ENCODE measurements at regions not wholly inside any gene's neighbourhood (a gene's known extent, or its start where the extent isn't known, plus 50 kb on each side); places are given as distances from the start of the nearest gene placed in this dataset.

GRCh38 chr15:87628311-87628710 lies 628.2 kb downstream of the NTRK3 start:
- no peak for DNase-seq

- DNase-seq, result no peak
Observed at GRCh38 chr15:87626860-87627259, 629.7 kb downstream of the NTRK3 start.

- no peak for DNase-seq
Observed at GRCh38 chr15:87623832-87624231, 632.7 kb downstream of the NTRK3 start.

GRCh38 chr15:87620393-87620792 lies 636.1 kb downstream of the NTRK3 start:
- DNase-seq, result no peak

- DNase-seq, result no peak
Observed at GRCh38 chr15:87619161-87619960, 637.2 kb downstream of the NTRK3 start.

- no peak for DNase-seq
Observed at GRCh38 chr15:87618203-87618725, 638.3 kb downstream of the NTRK3 start.

GRCh38 chr15:87614704-87615103 lies 641.8 kb downstream of the NTRK3 start:
- DNase-seq, result no peak

GRCh38 chr15:87610366-87610765 lies 646.2 kb downstream of the NTRK3 start:
- DNase-seq, result no peak

GRCh38 chr15:87609894-87610293 lies 646.6 kb downstream of the NTRK3 start:
- no peak for DNase-seq

- DNase-seq, result no peak
Observed at GRCh38 chr15:87609474-87609873, 647.1 kb downstream of the NTRK3 start.

- no peak for DNase-seq
Observed at GRCh38 chr15:87608238-87609028, 648.1 kb downstream of the NTRK3 start.

- DNase-seq, result no peak
Observed at GRCh38 chr15:87606971-87607370, 649.6 kb downstream of the NTRK3 start.

GRCh38 chr15:87604857-87605446 lies 651.6 kb downstream of the NTRK3 start:
- no peak for DNase-seq

- no peak for DNase-seq
Observed at GRCh38 chr15:87602371-87602770, 654.2 kb downstream of the NTRK3 start.

GRCh38 chr15:87599616-87600015 lies 656.9 kb downstream of the NTRK3 start:
- no peak for DNase-seq

GRCh38 chr15:87597346-87598052 lies 659.0 kb downstream of the NTRK3 start:
- no peak for DNase-seq

- no peak for DNase-seq
Observed at GRCh38 chr15:87591582-87591981, 665.0 kb downstream of the NTRK3 start.

GRCh38 chr15:87591042-87591441 lies 665.5 kb downstream of the NTRK3 start:
- no peak for DNase-seq

- DNase-seq, result no peak
Observed at GRCh38 chr15:87589134-87589533, 667.4 kb downstream of the NTRK3 start.

- no peak for DNase-seq
Observed at GRCh38 chr15:87582169-87582568, 674.4 kb downstream of the NTRK3 start.

- no peak for DNase-seq
Observed at GRCh38 chr15:87579537-87579936, 677.0 kb downstream of the NTRK3 start.

- DNase-seq, result no peak
Observed at GRCh38 chr15:87578776-87579175, 677.8 kb downstream of the NTRK3 start.

GRCh38 chr15:87577336-87577735 lies 679.2 kb downstream of the NTRK3 start:
- no peak for DNase-seq

Data from activated naive CD4-positive, alpha-beta T cell treated with Interleukin-2 at 50 U/mL for 16 hours (primary cell).